HG03103 (cell line): ENCODE measurements at regions not wholly inside any gene's neighbourhood (a gene's known extent, or its start where the extent isn't known, plus 50 kb on each side); places are given as distances from the start of the nearest gene placed in this dataset.

ENCODE experiments used
- ATAC-seq: cut with Tn5 transposase; IDR thresholded peaks from one replicate; pipeline ENCODE4 v1.9.1; 2021; ENCODE audit warnings: low read depth; ENCODE audit not compliant: unreplicated experiment

- ATAC-seq, result no peak
Observed at GRCh38 chr4:138759554-138759902, 256.1 kb upstream of the NOCT start.

- ATAC-seq, result no peak
Observed at GRCh38 chr4:138758876-138759553, 256.6 kb upstream of the NOCT start.

- no peak for ATAC-seq
Observed at GRCh38 chr4:138758196-138758595, 257.4 kb upstream of the NOCT start.

- ATAC-seq, result no peak
Observed at GRCh38 chr4:138757432-138757831, 258.1 kb upstream of the NOCT start.

- ATAC-seq, result no peak
Observed at GRCh38 chr4:138756519-138756918, 259.1 kb upstream of the NOCT start.

GRCh38 chr4:138751309-138751708 lies 264.3 kb upstream of the NOCT start:
- ATAC-seq, result no peak

- ATAC-seq, result no peak
Observed at GRCh38 chr4:138749303-138749702, 266.3 kb upstream of the NOCT start.

GRCh38 chr4:138741766-138742377 lies 273.7 kb upstream of the NOCT start:
- ATAC-seq, result no peak

- no peak for ATAC-seq
Observed at GRCh38 chr4:138740816-138741745, 274.5 kb upstream of the NOCT start.

GRCh38 chr4:138736362-138736761 lies 279.2 kb upstream of the NOCT start:
- ATAC-seq, result no peak

- ATAC-seq, result no peak
Observed at GRCh38 chr4:138734746-138735145, 280.8 kb upstream of the NOCT start.

- ATAC-seq, result no peak
Observed at GRCh38 chr4:138728566-138728965, 287.0 kb upstream of the NOCT start.

- no peak for ATAC-seq
Observed at GRCh38 chr4:138727731-138728130, 287.9 kb upstream of the NOCT start.

GRCh38 chr4:138724530-138724929 lies 291.1 kb upstream of the NOCT start:
- no peak for ATAC-seq

GRCh38 chr4:138716559-138717335 lies 298.8 kb upstream of the NOCT start:
- no peak for ATAC-seq

- ATAC-seq, result no peak
Observed at GRCh38 chr4:138710297-138710696, 305.3 kb upstream of the NOCT start.

GRCh38 chr4:138709859-138710258 lies 305.7 kb upstream of the NOCT start:
- ATAC-seq, result no peak

- no peak for ATAC-seq
Observed at GRCh38 chr4:138707746-138708677, 307.6 kb upstream of the NOCT start.

- ATAC-seq, result no peak
Observed at GRCh38 chr4:138706201-138706600, 309.4 kb upstream of the NOCT start.
